Activated naive CD4-positive, alpha-beta T cell treated with anti-CD3 and anti-CD28 coated beads, Interleukin-2, amount 10 ng/mL, durations not matched to agents 7 days and 5 days (primary cell): ENCODE measurements at regions not wholly inside any gene's neighbourhood (a gene's known extent, or its start where the extent isn't known, plus 50 kb on each side); places are given as distances from the start of the nearest gene placed in this dataset.
A peak's percentile ranks its signal among the peaks of the same experiment; 100 is the strongest.

Source experiments
- CTCF ChIA-PET: fragments of 350-600 bp; sonication (Branson Sonifier 250); formaldehyde crosslinking; loops from one replicate; lab custom pipeline; 2021; ENCODE audit warnings: antibody characterized with exemption; lab: Charles Lee
- DNase-seq: peaks from one replicate; pipeline ENCODE4 v3.0.0-alpha.2; 2020
- H3K27ac Mint-ChIP-seq: one replicate; pipeline ENCODE4 v1.8.0; 2021; ENCODE audit warnings: mild to moderate bottlenecking, moderate library complexity, mixed read lengths
- H3K27me3 Mint-ChIP-seq: one replicate; pipeline ENCODE4 v1.8.0; 2021; ENCODE audit warnings: mild to moderate bottlenecking, mixed read lengths
- H3K36me3 Mint-ChIP-seq: one replicate; pipeline ENCODE4 v1.8.0; 2021; ENCODE audit warnings: mixed read lengths
- H3K4me1 Mint-ChIP-seq: one replicate; pipeline ENCODE4 v1.8.0; 2021; ENCODE audit warnings: mixed read lengths
- H3K4me3 Mint-ChIP-seq: one replicate; pipeline ENCODE4 v1.8.0; 2021; ENCODE audit warnings: mild to moderate bottlenecking, moderate library complexity, mixed read lengths
- H3K9me3 Mint-ChIP-seq: one replicate; pipeline ENCODE4 v1.8.0; 2021; ENCODE audit warnings: mixed read lengths

- CTCF ChIA-PET: interaction anchor here (1.0 kb wide), 1 partner anchor 401 kb away, joined by 4 read pairs; no protein-coding TSS in a partner anchor
- Mint-ChIP-seq H3K27ac (no peak overlapping the region), H3K27me3 (no peaks in the 10 kb centered on the region), H3K9me3 (peaks cover 15% of the 10 kb centered on the region), H3K4me1 (no peaks in the 10 kb centered on the region), H3K36me3 (no peaks in the 10 kb centered on the region), H3K4me3 (no peak overlapping the region)
- peak; percentile 26 for DNase-seq
These were observed 129.8 kb downstream of the SATB1 start for GRCh38 chr3:18295171-18295920.

GRCh38 chr3:18290157-18290556 is 135.0 kb downstream of the SATB1 start:
- Mint-ChIP-seq H3K4me1 (no peaks in the 10 kb centered on the region), H3K36me3 (no peaks in the 10 kb centered on the region), H3K27ac (no peak overlapping the region), H3K9me3 (no peaks in the 10 kb centered on the region), H3K4me3 (no peak overlapping the region), H3K27me3 (no peaks in the 10 kb centered on the region)
- no peak for DNase-seq
- CTCF ChIA-PET: no interaction called here

- Mint-ChIP-seq H3K27ac (no peak overlapping the region), H3K27me3 (no peaks in the 10 kb centered on the region), H3K9me3 (no peaks in the 10 kb centered on the region), H3K4me3 (no peak overlapping the region), H3K36me3 (no peaks in the 10 kb centered on the region), H3K4me1 (no peaks in the 10 kb centered on the region)
- no peak for DNase-seq
- CTCF ChIA-PET: no interaction called here
These were observed 136.9 kb downstream of the SATB1 start for GRCh38 chr3:18288243-18288642.

- H3K4me1 Mint-ChIP-seq: no peaks in the 10 kb centered on the region
- H3K4me3 Mint-ChIP-seq: no peak overlapping the region
- CTCF ChIA-PET: no interaction called here
- no peak for DNase-seq
- peaks cover 3% of the 10 kb centered on the region for H3K27me3 Mint-ChIP-seq
- no peak overlapping the region for H3K27ac Mint-ChIP-seq
- no peaks in the 10 kb centered on the region for H3K9me3 Mint-ChIP-seq
- H3K36me3 Mint-ChIP-seq: no peaks in the 10 kb centered on the region
These were observed 140.4 kb downstream of the SATB1 start for GRCh38 chr3:18284716-18285115.

- H3K4me1 Mint-ChIP-seq: no peaks in the 10 kb centered on the region
- H3K4me3 Mint-ChIP-seq: no peak overlapping the region
- H3K27ac Mint-ChIP-seq: no peak overlapping the region
- peaks cover 3% of the 10 kb centered on the region for H3K27me3 Mint-ChIP-seq
- no peak for DNase-seq
- no peaks in the 10 kb centered on the region for H3K9me3 Mint-ChIP-seq
- H3K36me3 Mint-ChIP-seq: no peaks in the 10 kb centered on the region
- CTCF ChIA-PET: no interaction called here
These were observed 141.5 kb downstream of the SATB1 start for GRCh38 chr3:18283680-18284079.

- Mint-ChIP-seq H3K27me3 (peaks cover 3% of the 10 kb centered on the region), H3K36me3 (no peaks in the 10 kb centered on the region), H3K4me3 (no peak overlapping the region), H3K4me1 (no peaks in the 10 kb centered on the region), H3K9me3 (no peaks in the 10 kb centered on the region), H3K27ac (no peak overlapping the region)
- DNase-seq: no peak
- CTCF ChIA-PET: no interaction called here
These were observed 142.6 kb downstream of the SATB1 start for GRCh38 chr3:18282507-18282906.

GRCh38 chr3:18279226-18279737 is 145.9 kb downstream of the SATB1 start:
- no peak for DNase-seq
- H3K27ac Mint-ChIP-seq: no peak overlapping the region
- H3K36me3 Mint-ChIP-seq: no peaks in the 10 kb centered on the region
- CTCF ChIA-PET: no interaction called here
- H3K27me3 Mint-ChIP-seq: peaks cover 3% of the 10 kb centered on the region
- no peaks in the 10 kb centered on the region for H3K4me1 Mint-ChIP-seq
- no peak overlapping the region for H3K4me3 Mint-ChIP-seq
- H3K9me3 Mint-ChIP-seq: no peaks in the 10 kb centered on the region

- no peaks in the 10 kb centered on the region for H3K9me3 Mint-ChIP-seq
- CTCF ChIA-PET: no interaction called here
- peaks cover 3% of the 10 kb centered on the region for H3K27me3 Mint-ChIP-seq
- no peak overlapping the region for H3K27ac Mint-ChIP-seq
- no peak for DNase-seq
- no peak overlapping the region for H3K4me3 Mint-ChIP-seq
- H3K36me3 Mint-ChIP-seq: no peaks in the 10 kb centered on the region
- H3K4me1 Mint-ChIP-seq: no peaks in the 10 kb centered on the region
These were observed 160.3 kb downstream of the SATB1 start for GRCh38 chr3:18264853-18265252.

GRCh38 chr3:18264361-18264760 is 160.8 kb downstream of the SATB1 start:
- Mint-ChIP-seq H3K27me3 (peaks cover 3% of the 10 kb centered on the region), H3K27ac (no peak overlapping the region), H3K4me1 (no peaks in the 10 kb centered on the region), H3K4me3 (no peak overlapping the region), H3K9me3 (no peaks in the 10 kb centered on the region), H3K36me3 (no peaks in the 10 kb centered on the region)
- CTCF ChIA-PET: no interaction called here
- DNase-seq: no peak

GRCh38 chr3:18258492-18258891 is 166.6 kb downstream of the SATB1 start:
- H3K9me3 Mint-ChIP-seq: no peaks in the 10 kb centered on the region
- CTCF ChIA-PET: no interaction called here
- H3K36me3 Mint-ChIP-seq: no peaks in the 10 kb centered on the region
- no peak for DNase-seq
- peaks cover 3% of the 10 kb centered on the region for H3K27me3 Mint-ChIP-seq
- H3K4me3 Mint-ChIP-seq: no peak overlapping the region
- H3K4me1 Mint-ChIP-seq: no peaks in the 10 kb centered on the region
- no peak overlapping the region for H3K27ac Mint-ChIP-seq

GRCh38 chr3:18252578-18252977 is 172.6 kb downstream of the SATB1 start:
- Mint-ChIP-seq H3K9me3 (no peaks in the 10 kb centered on the region), H3K27ac (no peak overlapping the region), H3K4me3 (no peak overlapping the region), H3K27me3 (no peaks in the 10 kb centered on the region), H3K36me3 (no peaks in the 10 kb centered on the region), H3K4me1 (no peaks in the 10 kb centered on the region)
- DNase-seq: no peak
- CTCF ChIA-PET: no interaction called here

GRCh38 chr3:18250991-18251390 is 174.1 kb downstream of the SATB1 start:
- no peaks in the 10 kb centered on the region for H3K9me3 Mint-ChIP-seq
- no peak overlapping the region for H3K27ac Mint-ChIP-seq
- H3K27me3 Mint-ChIP-seq: no peaks in the 10 kb centered on the region
- CTCF ChIA-PET: no interaction called here
- DNase-seq: no peak
- H3K36me3 Mint-ChIP-seq: no peaks in the 10 kb centered on the region
- H3K4me1 Mint-ChIP-seq: no peaks in the 10 kb centered on the region
- no peak overlapping the region for H3K4me3 Mint-ChIP-seq

- H3K9me3 Mint-ChIP-seq: no peaks in the 10 kb centered on the region
- CTCF ChIA-PET: no interaction called here
- no peak overlapping the region for H3K4me3 Mint-ChIP-seq
- H3K27me3 Mint-ChIP-seq: no peaks in the 10 kb centered on the region
- H3K27ac Mint-ChIP-seq: no peak overlapping the region
- no peaks in the 10 kb centered on the region for H3K4me1 Mint-ChIP-seq
- no peaks in the 10 kb centered on the region for H3K36me3 Mint-ChIP-seq
- DNase-seq: no peak
These were observed 176.0 kb downstream of the SATB1 start for GRCh38 chr3:18249126-18249525.

- H3K9me3 Mint-ChIP-seq: no peaks in the 10 kb centered on the region
- no peaks in the 10 kb centered on the region for H3K27me3 Mint-ChIP-seq
- no peaks in the 10 kb centered on the region for H3K36me3 Mint-ChIP-seq
- no peak for DNase-seq
- no peak overlapping the region for H3K4me3 Mint-ChIP-seq
- no peaks in the 10 kb centered on the region for H3K4me1 Mint-ChIP-seq
- CTCF ChIA-PET: no interaction called here
- no peak overlapping the region for H3K27ac Mint-ChIP-seq
These were observed 177.3 kb downstream of the SATB1 start for GRCh38 chr3:18247776-18248310.

GRCh38 chr3:18247139-18247695 is 177.9 kb downstream of the SATB1 start:
- Mint-ChIP-seq H3K27me3 (no peaks in the 10 kb centered on the region), H3K27ac (no peak overlapping the region), H3K4me1 (no peaks in the 10 kb centered on the region), H3K9me3 (no peaks in the 10 kb centered on the region), H3K36me3 (no peaks in the 10 kb centered on the region), H3K4me3 (no peak overlapping the region)
- DNase-seq: no peak
- CTCF ChIA-PET: no interaction called here
